SK-N-SH (cell line): ENCODE measurements at regions not wholly inside any gene's neighbourhood (a gene's known extent, or its start where the extent isn't known, plus 50 kb on each side); places are given as distances from the start of the nearest gene placed in this dataset.

ENCODE experiments used
- CTCF ChIA-PET: fragments of 300-600, 350-600 bp; formaldehyde crosslinking; extraction: SDS; loops from one replicate; lab custom pipeline; 2021; lab: Yijun Ruan, JAX
- POLR2A ChIA-PET: fragments of 350-600 bp; sonication (Branson Sonifier 250); formaldehyde crosslinking; extraction: SDS; loops from one replicate; lab custom pipeline; 2020; ENCODE audit warnings: antibody characterized with exemption, inconsistent platforms; lab: Yijun Ruan, JAX
- DNase-seq: peaks from one replicate; pipeline ENCODE4 v3.0.0; 2012
- H2AFZ ChIP-seq: fragments of 200-600 bp; sonication (generic); 2 replicates; pipeline ENCODE4 v1.8.1; 2016; ENCODE audit warnings: antibody characterized with exemption, mild to moderate bottlenecking, low read depth
- H3F3A ChIP-seq: fragments of 200-600 bp; sonication (generic); replicated peaks from 2 replicates; pipeline ENCODE3; 2016; ENCODE audit warnings: antibody characterized with exemption, mild to moderate bottlenecking; ENCODE audit not compliant: insufficient read depth
- H3K27ac ChIP-seq, 2 experiments: fragments of 200-500 bp in 1 of 2; fragments of 200-600 bp in 1 of 2; sonication (Bioruptor generic) in 1 of 2; sonication (generic), shearing (Covaris generic) in 1 of 2; 2 replicates each; pipeline versions ENCODE4 v1.5.1 to v1.6.1; 2014 to 2016; ENCODE audit warnings: low read depth in 2 of 2, inconsistent platforms in 1 of 2, low read length in 1 of 2, mild to moderate bottlenecking in 1 of 2, mixed read lengths in 1 of 2
- H3K27me3 ChIP-seq: fragments of 200-600 bp; sonication (generic), shearing (Covaris generic); 2 replicates; pipeline ENCODE4 v1.6.1; 2016; ENCODE audit warnings: mixed run types; ENCODE audit not compliant: insufficient read depth
- H3K36me3 ChIP-seq, 2 experiments: fragments of 200-500 bp in 1 of 2; fragments of 200-600 bp in 1 of 2; sonication (Bioruptor generic) in 1 of 2; sonication (generic) in 1 of 2; replicated peaks in 1 of 2; 2 replicates each; pipeline versions ENCODE3 to v1.5.1; 2014 to 2016; ENCODE audit warnings: low read length in 1 of 2, mild to moderate bottlenecking in 1 of 2; ENCODE audit not compliant: insufficient read depth in 2 of 2, control insufficient read depth in 1 of 2
- H3K4me1 ChIP-seq, 2 experiments: fragments of 200-500 bp in 1 of 2; fragments of 200-600 bp in 1 of 2; sonication (Bioruptor generic) in 1 of 2; sonication (generic), shearing (Covaris generic) in 1 of 2; 2 replicates each; pipeline versions ENCODE4 v1.5.1 to v1.6.1; 2014 to 2016; ENCODE audit warnings: low read depth in 1 of 2, low read length in 1 of 2, mixed run types in 1 of 2; ENCODE audit not compliant: insufficient read depth in 2 of 2, control insufficient read depth in 1 of 2
- H3K4me2 ChIP-seq: fragments of 200-600 bp; sonication (generic), shearing (Covaris generic); 2 replicates; pipeline ENCODE4 v1.6.1; 2017; ENCODE audit warnings: mixed run types
- H3K4me3 ChIP-seq, 2 experiments: fragments of 200-500 bp in 1 of 2; fragments of 200-600 bp in 1 of 2; sonication (Bioruptor generic) in 1 of 2; sonication (generic), shearing (Covaris generic) in 1 of 2; 2 replicates each; pipeline versions ENCODE4 v1.5.1 to v1.8.1; 2014 to 2016; ENCODE audit warnings: low read depth in 2 of 2, inconsistent platforms in 1 of 2, low read length in 1 of 2, mild to moderate bottlenecking in 1 of 2, mixed read lengths in 1 of 2, moderate library complexity in 1 of 2
- H3K79me2 ChIP-seq: fragments of 200-600 bp; sonication (generic); 2 replicates; pipeline ENCODE4 v1.8.1; 2017; ENCODE audit warnings: mild to moderate bottlenecking; ENCODE audit not compliant: insufficient read depth
- H3K9ac ChIP-seq: fragments of 200-600 bp; sonication (generic); 2 replicates; pipeline ENCODE4 v1.6.1; 2017; ENCODE audit warnings: mixed run types
- H3K9me2 ChIP-seq: fragments of 200-600 bp; sonication (generic); 2 replicates; pipeline ENCODE4 v1.6.1; 2017; ENCODE audit warnings: mixed run types
- H3K9me3 ChIP-seq: fragments of 200-600 bp; sonication (generic); 2 replicates; pipeline ENCODE4 v1.6.1; 2017; ENCODE audit warnings: mixed run types, mild to moderate bottlenecking, moderate library complexity
- H4K20me1 ChIP-seq: fragments of 200-600 bp; sonication (generic); 2 replicates; pipeline ENCODE4 v1.6.1; 2017; ENCODE audit warnings: mild to moderate bottlenecking, mixed run types; ENCODE audit not compliant: insufficient read depth
- EZH2phosphoT487 ChIP-seq: fragments of 200-600 bp; sonication (generic); IDR thresholded peaks from 2 replicates; pipeline ENCODE4 v1.6.1; 2017; ENCODE audit warnings: low read depth, mixed run types, mild to moderate bottlenecking, antibody characterized with exemption, moderate library complexity, borderline replicate concordance
- FOSL2 ChIP-seq: IDR thresholded peaks from 2 replicates; pipeline ENCODE4 v1.4.0; 2012; ENCODE audit warnings: low read depth, mild to moderate bottlenecking, moderate library complexity, borderline replicate concordance
- FOXM1 ChIP-seq: IDR thresholded peaks from 2 replicates; pipeline ENCODE4 v1.4.0; 2012; ENCODE audit warnings: low read depth, mild to moderate bottlenecking
- GABPA ChIP-seq: IDR thresholded peaks from 2 replicates; pipeline ENCODE4 v1.4.0; 2012; ENCODE audit warnings: low read depth, mild to moderate bottlenecking
- GATA2 ChIP-seq: sonication (generic); formaldehyde crosslinking; IDR thresholded peaks from 2 replicates; pipeline ENCODE4 v1.5.0; 2020; ENCODE audit warnings: mild to moderate bottlenecking, missing genetic modification reagents
- JUND ChIP-seq: IDR thresholded peaks from 2 replicates; pipeline ENCODE4 v1.4.0; 2012
- NFIC ChIP-seq: IDR thresholded peaks from 2 replicates; pipeline ENCODE4 v1.4.0; 2012; ENCODE audit warnings: borderline replicate concordance
- POLR2AphosphoS5 ChIP-seq: IDR thresholded peaks from 2 replicates; pipeline ENCODE4 v1.6.1; 2012; ENCODE audit warnings: low read depth, low read length
- RCOR1 ChIP-seq: fragments of 150-350 bp; IDR thresholded peaks from 2 replicates; pipeline ENCODE4 v1.6.1; 2017; ENCODE audit warnings: antibody characterized with exemption, low read length
- RFX5 ChIP-seq: IDR thresholded peaks from 2 replicates; pipeline ENCODE4 v1.6.1; 2012; ENCODE audit warnings: mild to moderate bottlenecking, improper control_type of control experiment, low read length
- SIN3A ChIP-seq: IDR thresholded peaks from 2 replicates; pipeline ENCODE4 v1.6.1; 2012; ENCODE audit warnings: low read depth, mild to moderate bottlenecking, low read length, moderate library complexity, borderline replicate concordance
- TAF1 ChIP-seq: IDR thresholded peaks from 2 replicates; pipeline ENCODE4 v1.6.1; 2012; ENCODE audit warnings: low read depth, mild to moderate bottlenecking, low read length, moderate library complexity, borderline replicate concordance
- TEAD4 ChIP-seq: IDR thresholded peaks from 2 replicates; pipeline ENCODE4 v1.4.0; 2012; ENCODE audit warnings: mild to moderate bottlenecking, borderline replicate concordance; ENCODE audit not compliant: insufficient read depth
- USF1 ChIP-seq: IDR thresholded peaks from 2 replicates; pipeline ENCODE4 v1.4.0; 2012; ENCODE audit warnings: low read depth, borderline replicate concordance
- YY1 ChIP-seq: IDR thresholded peaks from 2 replicates; pipeline ENCODE4 v1.4.0; 2012; ENCODE audit warnings: low read depth, mild to moderate bottlenecking
- ZBTB33 ChIP-seq: IDR thresholded peaks from 2 replicates; pipeline ENCODE4 v1.4.0; 2012; ENCODE audit warnings: low read depth, borderline replicate concordance
- WGBS: methylation state at CpG from one replicate; pipeline ENCODE4 v1.1.6; 2017; ENCODE audit warnings: low lambda C conversion rate; 5-methylcytosine and 5-hydroxymethylcytosine counted together
- TF ChIP-seq, protein P1 (sequence below): IDR thresholded peaks from 2 replicates; pipeline ENCODE4 v1.4.0; 2012; ENCODE audit warnings: low read depth
- TF ChIP-seq, protein P2 (sequence below): fragments of 200-600 bp; sonication (generic); IDR thresholded peaks from 2 replicates; pipeline ENCODE4 v1.6.1; 2017; ENCODE audit warnings: antibody characterized with exemption, mild to moderate bottlenecking, moderate library complexity
- TF ChIP-seq, protein P3 (sequence below): IDR thresholded peaks from 2 replicates; pipeline ENCODE4; 2012
- TF ChIP-seq, protein P4 (sequence below): fragments of 150-350 bp; IDR thresholded peaks from 2 replicates; pipeline ENCODE4 v1.6.1; 2016; ENCODE audit warnings: mild to moderate bottlenecking, low read depth, low read length

DNA sequence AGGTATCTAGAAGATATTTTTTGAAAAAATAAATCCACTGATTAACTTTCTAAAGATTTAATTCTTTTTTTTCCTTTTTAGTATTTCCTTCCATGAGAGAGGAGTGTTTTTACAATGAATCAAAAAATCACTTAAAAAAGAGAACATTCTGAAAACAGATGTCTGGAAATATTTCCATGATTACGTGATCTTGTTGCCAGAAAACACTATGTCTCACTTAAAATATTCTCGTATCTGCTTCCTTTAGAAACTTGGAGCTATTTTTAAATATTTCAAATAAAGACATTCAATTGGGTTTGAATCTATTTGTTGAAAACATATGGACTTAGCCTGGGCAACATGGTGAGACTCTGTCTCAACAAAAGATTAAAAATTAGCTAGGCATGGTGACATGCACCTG is 232.8 kb upstream of the RASGEF1B start:
- 0% methylated on average over 2 of the region's 2 CpGs for WGBS
- Histone ChIP-seq H3K4me1 (no peaks in the 10 kb centered on the region), H4K20me1 (no peaks in the 10 kb centered on the region), H3K36me3 (no peaks in the 10 kb centered on the region), H3K9me3 (no peaks in the 10 kb centered on the region), H3K4me2 (no peak overlapping the region), H3K79me2 (no peaks in the 10 kb centered on the region), H3K9ac (no peak overlapping the region), H3K27ac (no peak overlapping the region), H3K27me3 (no peaks in the 10 kb centered on the region), H3K9me2 (no peaks in the 10 kb centered on the region), H3K4me3 (0 out of 4 replicates have a peak overlapping the region, but pooled peaks of 1 of the 2 experiments have one; percentile 12), H3F3A (no peaks in the 10 kb centered on the region), H2AFZ (no peak overlapping the region)
- no peak for DNase-seq
- POLR2A ChIA-PET: no interaction called here
- TF ChIP-seq NFIC (no peak), TAF1 (no peak), GATA2 (CRISPR knock-in tag) (no peak), RCOR1 (no peak), YY1 (no peak), GABPA (no peak)
- TF ChIP-seq, protein P1, sequence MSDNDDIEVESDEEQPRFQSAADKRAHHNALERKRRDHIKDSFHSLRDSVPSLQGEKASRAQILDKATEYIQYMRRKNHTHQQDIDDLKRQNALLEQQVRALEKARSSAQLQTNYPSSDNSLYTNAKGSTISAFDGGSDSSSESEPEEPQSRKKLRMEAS: no peak
- TF ChIP-seq, protein P2, sequence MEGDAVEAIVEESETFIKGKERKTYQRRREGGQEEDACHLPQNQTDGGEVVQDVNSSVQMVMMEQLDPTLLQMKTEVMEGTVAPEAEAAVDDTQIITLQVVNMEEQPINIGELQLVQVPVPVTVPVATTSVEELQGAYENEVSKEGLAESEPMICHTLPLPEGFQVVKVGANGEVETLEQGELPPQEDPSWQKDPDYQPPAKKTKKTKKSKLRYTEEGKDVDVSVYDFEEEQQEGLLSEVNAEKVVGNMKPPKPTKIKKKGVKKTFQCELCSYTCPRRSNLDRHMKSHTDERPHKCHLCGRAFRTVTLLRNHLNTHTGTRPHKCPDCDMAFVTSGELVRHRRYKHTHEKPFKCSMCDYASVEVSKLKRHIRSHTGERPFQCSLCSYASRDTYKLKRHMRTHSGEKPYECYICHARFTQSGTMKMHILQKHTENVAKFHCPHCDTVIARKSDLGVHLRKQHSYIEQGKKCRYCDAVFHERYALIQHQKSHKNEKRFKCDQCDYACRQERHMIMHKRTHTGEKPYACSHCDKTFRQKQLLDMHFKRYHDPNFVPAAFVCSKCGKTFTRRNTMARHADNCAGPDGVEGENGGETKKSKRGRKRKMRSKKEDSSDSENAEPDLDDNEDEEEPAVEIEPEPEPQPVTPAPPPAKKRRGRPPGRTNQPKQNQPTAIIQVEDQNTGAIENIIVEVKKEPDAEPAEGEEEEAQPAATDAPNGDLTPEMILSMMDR: no peak
- CTCF ChIA-PET: no interaction called here

DNA sequence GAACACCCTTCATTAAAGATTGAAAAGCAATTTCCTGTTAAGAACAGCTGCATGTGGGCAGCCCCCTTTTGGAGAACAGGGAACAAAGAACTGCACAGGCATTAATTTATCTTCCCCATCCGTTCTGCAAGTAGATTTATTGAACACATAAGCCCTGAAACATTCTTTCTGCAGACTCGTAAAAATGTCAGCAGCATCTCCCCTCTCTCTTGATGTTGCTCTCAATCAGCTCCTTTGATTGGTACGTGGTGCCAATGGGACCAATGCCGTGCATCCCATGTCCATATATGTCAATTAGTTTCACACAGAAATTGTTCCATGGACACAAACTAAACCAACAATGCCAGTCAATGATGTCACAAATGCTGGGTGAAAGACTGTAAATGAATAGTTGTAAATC is 228.5 kb upstream of the RASGEF1B start:
- Histone ChIP-seq H3K27me3 (no peaks in the 10 kb centered on the region), H3K36me3 (no peaks in the 10 kb centered on the region), H3K79me2 (no peaks in the 10 kb centered on the region), H3K4me1 (no peaks in the 10 kb centered on the region), H4K20me1 (no peaks in the 10 kb centered on the region), H3K9me2 (no peaks in the 10 kb centered on the region), H3K9ac (no peak overlapping the region), H3K27ac (no peak overlapping the region), H3K4me2 (no peak overlapping the region), H3K9me3 (no peaks in the 10 kb centered on the region), H3K4me3 (no peak overlapping the region), H2AFZ (no peak overlapping the region), H3F3A (no peaks in the 10 kb centered on the region)
- POLR2A ChIA-PET: no interaction called here
- no peak for DNase-seq
- WGBS: 3% methylated on average over 4 of the region's 4 CpGs
- CTCF ChIA-PET: no interaction called here
- TF ChIP-seq FOSL2: no peak
- TF ChIP-seq, protein P3, sequence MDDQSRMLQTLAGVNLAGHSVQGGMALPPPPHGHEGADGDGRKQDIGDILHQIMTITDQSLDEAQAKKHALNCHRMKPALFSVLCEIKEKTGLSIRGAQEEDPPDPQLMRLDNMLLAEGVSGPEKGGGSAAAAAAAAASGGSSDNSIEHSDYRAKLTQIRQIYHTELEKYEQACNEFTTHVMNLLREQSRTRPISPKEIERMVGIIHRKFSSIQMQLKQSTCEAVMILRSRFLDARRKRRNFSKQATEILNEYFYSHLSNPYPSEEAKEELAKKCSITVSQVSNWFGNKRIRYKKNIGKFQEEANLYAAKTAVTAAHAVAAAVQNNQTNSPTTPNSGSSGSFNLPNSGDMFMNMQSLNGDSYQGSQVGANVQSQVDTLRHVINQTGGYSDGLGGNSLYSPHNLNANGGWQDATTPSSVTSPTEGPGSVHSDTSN: no peak
- no peak for TF ChIP-seq GATA2 (CRISPR knock-in tag)
- no peak for TF ChIP-seq NFIC
- TF ChIP-seq RCOR1: no peak
- TF ChIP-seq FOXM1: no peak
- TF ChIP-seq USF1: no peak
- no peak for TF ChIP-seq TEAD4
- no peak for TF ChIP-seq TAF1
- TF ChIP-seq, protein P1: no peak
- no peak for TF ChIP-seq GABPA
- no peak for TF ChIP-seq POLR2AphosphoS5
- no peak for TF ChIP-seq ZBTB33
- TF ChIP-seq, protein P4, sequence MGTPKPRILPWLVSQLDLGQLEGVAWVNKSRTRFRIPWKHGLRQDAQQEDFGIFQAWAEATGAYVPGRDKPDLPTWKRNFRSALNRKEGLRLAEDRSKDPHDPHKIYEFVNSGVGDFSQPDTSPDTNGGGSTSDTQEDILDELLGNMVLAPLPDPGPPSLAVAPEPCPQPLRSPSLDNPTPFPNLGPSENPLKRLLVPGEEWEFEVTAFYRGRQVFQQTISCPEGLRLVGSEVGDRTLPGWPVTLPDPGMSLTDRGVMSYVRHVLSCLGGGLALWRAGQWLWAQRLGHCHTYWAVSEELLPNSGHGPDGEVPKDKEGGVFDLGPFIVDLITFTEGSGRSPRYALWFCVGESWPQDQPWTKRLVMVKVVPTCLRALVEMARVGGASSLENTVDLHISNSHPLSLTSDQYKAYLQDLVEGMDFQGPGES: no peak
- no peak for TF ChIP-seq JUND
- no peak for TF ChIP-seq RFX5
- TF ChIP-seq SIN3A: no peak
- no peak for TF ChIP-seq EZH2phosphoT487
